Endothelial cell of umbilical vein (primary cell): ENCODE measurements at regions not wholly inside any gene's neighbourhood (a gene's known extent, or its start where the extent isn't known, plus 50 kb on each side); places are given as distances from the start of the nearest gene placed in this dataset.

Experiments used
- BruUV-seq: library from RNA; stranded (reverse); fragments of 400-500 nt; replicated peaks from 2 replicates; lab custom pipeline; 2021; lab: Mats Ljungman, UMichigan
- CTCF ChIA-PET: fragments of 300-600, 350-600 bp; sonication (Branson Sonifier 250); formaldehyde crosslinking; loops from one replicate; lab custom pipeline; 2021; ENCODE audit warnings: antibody characterized with exemption, inconsistent platforms; lab: Charles Lee
- POLR2A ChIA-PET: fragments of 300-600, 350-600 bp; sonication (Branson Sonifier 250); formaldehyde crosslinking; loops from one replicate; lab custom pipeline; 2021; ENCODE audit warnings: antibody characterized with exemption, inconsistent platforms; lab: Charles Lee
- DNase-seq: peaks from one replicate; pipeline ENCODE4 v3.0.0-alpha.2; 2011; ENCODE audit warnings: low read depth, low spot score
- FAIRE-seq: peaks from 2 replicates; lab custom pipeline; 2011; peaks lifted over from hg19 to GRCh38; lab: Jason Lieb, UNC
- H2AFZ ChIP-seq: 2 replicates; pipeline ENCODE4 v1.6.0; 2012; ENCODE audit warnings: low read depth, low read length, control low read depth, inconsistent platforms
- H3K27ac ChIP-seq: 2 replicates; pipeline ENCODE4 v1.5.1; 2011; ENCODE audit warnings: low read depth, mild to moderate bottlenecking, control low read depth, low read length, moderate library complexity; ENCODE audit not compliant: insufficient read depth
- H3K27me3 ChIP-seq, 2 experiments: 2 replicates each; pipeline versions ENCODE4 v1.6.0 to v1.6.1; 2011; ENCODE audit warnings: low read length in 2 of 2, mixed read lengths in 1 of 2; ENCODE audit not compliant: control insufficient read depth in 2 of 2, insufficient read depth in 2 of 2
- H3K36me3 ChIP-seq, 2 experiments: 2 replicates in 1 of 2; 3 replicates in 1 of 2; pipeline ENCODE4 v1.5.1; 2011; ENCODE audit warnings: low read length in 2 of 2, mild to moderate bottlenecking in 1 of 2, moderate library complexity in 1 of 2; ENCODE audit not compliant: control insufficient read depth in 2 of 2, insufficient read depth in 2 of 2; ENCODE audit errors: extremely low read depth in 1 of 2
- H3K4me1 ChIP-seq: 3 replicates; pipeline ENCODE4 v1.5.1; 2011; ENCODE audit warnings: mild to moderate bottlenecking, low read length; ENCODE audit not compliant: control insufficient read depth, insufficient read depth; ENCODE audit errors: extremely low read depth
- H3K4me2 ChIP-seq: 2 replicates; pipeline ENCODE4 v1.6.1; 2011; ENCODE audit warnings: low read length, control low read depth, mixed read lengths; ENCODE audit not compliant: insufficient read depth
- H3K4me3 ChIP-seq, 3 experiments: fragments of 200-600 bp in 1 of 3; sonication (generic), shearing (Covaris generic) in 1 of 3; replicated peaks in 1 of 3; 2 replicates each; pipeline ENCODE4 v1.5.1; 2011 to 2016; ENCODE audit warnings: control low read depth in 3 of 3, low read length in 3 of 3, mild to moderate bottlenecking in 2 of 3, inconsistent platforms in 1 of 3, low read depth in 1 of 3, moderate library complexity in 1 of 3; ENCODE audit not compliant: insufficient read depth in 1 of 3
- H3K79me2 ChIP-seq: 2 replicates; pipeline ENCODE4 v1.6.0; 2012; ENCODE audit warnings: low read length, inconsistent platforms; ENCODE audit not compliant: control insufficient read depth, insufficient read depth
- H3K9ac ChIP-seq: replicated peaks from 2 replicates; pipeline ENCODE3; 2011; ENCODE audit warnings: low read length, control low read depth; ENCODE audit not compliant: insufficient read depth; ENCODE audit errors: extremely low read depth
- H3K9me1 ChIP-seq: replicated peaks from 3 replicates; pipeline ENCODE4 v1.6.0; 2011; ENCODE audit warnings: mild to moderate bottlenecking, low read length; ENCODE audit not compliant: control insufficient read depth, insufficient read depth; ENCODE audit errors: extremely low read depth
- H3K9me3 ChIP-seq: replicated peaks from 2 replicates; pipeline ENCODE4 v1.5.1; 2012; ENCODE audit warnings: low read length, inconsistent platforms; ENCODE audit not compliant: control insufficient read depth, insufficient read depth
- H4K20me1 ChIP-seq: replicated peaks from 2 replicates; pipeline ENCODE3; 2011; ENCODE audit warnings: mild to moderate bottlenecking, low read length; ENCODE audit not compliant: control insufficient read depth, insufficient read depth; ENCODE audit errors: extremely low read depth
- CTCF ChIP-seq, 2 donors: IDR thresholded peaks; 1 replicate in 1 of 2; 2 replicates in 1 of 2; pipeline ENCODE4 v1.5.1; 2011; ENCODE audit warnings: low read length in 2 of 2, mild to moderate bottlenecking in 2 of 2, moderate library complexity in 2 of 2, control low read depth in 1 of 2, inconsistent platforms in 1 of 2, low read depth in 1 of 2; ENCODE audit not compliant: insufficient read depth in 1 of 2; ENCODE audit errors: extremely low read depth in 1 of 2
- EZH2 ChIP-seq: IDR thresholded peaks from 2 replicates; pipeline ENCODE4 v1.6.1; 2012; ENCODE audit warnings: borderline replicate concordance, low read depth, mild to moderate bottlenecking, moderate library complexity, low read length, inconsistent platforms; ENCODE audit not compliant: severe bottlenecking
- FOS ChIP-seq: IDR thresholded peaks from 2 replicates; pipeline ENCODE4 v1.6.1; 2011; ENCODE audit warnings: mild to moderate bottlenecking, low read length, moderate library complexity, borderline replicate concordance; ENCODE audit not compliant: insufficient read depth
- GATA2 ChIP-seq: IDR thresholded peaks from 2 replicates; pipeline ENCODE4 v1.7.0; 2011; ENCODE audit warnings: low read depth, mild to moderate bottlenecking, moderate library complexity, mixed read lengths, low read length; ENCODE audit not compliant: insufficient read length, insufficient read depth
- JUN ChIP-seq: IDR thresholded peaks from 2 replicates; pipeline ENCODE4 v1.6.1; 2011; ENCODE audit warnings: borderline replicate concordance, low read depth; ENCODE audit not compliant: insufficient read length, insufficient read depth
- MAX ChIP-seq: IDR thresholded peaks from 2 replicates; pipeline ENCODE4 v1.6.1; 2011; ENCODE audit not compliant: insufficient read depth, insufficient read length
- MYC ChIP-seq: IDR thresholded peaks from one replicate; pipeline ENCODE4 v1.6.1; 2011; ENCODE audit warnings: mild to moderate bottlenecking, low read depth, low read length
- POLR2A ChIP-seq: IDR thresholded peaks from 2 replicates; pipeline ENCODE4 v1.6.1; 2012; ENCODE audit warnings: low read depth, mild to moderate bottlenecking, control low read depth, low read length
- POLR2AphosphoS5 ChIP-seq: IDR thresholded peaks from 2 replicates; pipeline ENCODE4 v1.6.1; 2012; ENCODE audit warnings: low read depth, mild to moderate bottlenecking, control low read depth, low read length, moderate library complexity; ENCODE audit not compliant: insufficient read depth
- dilution Hi-C: fragments of 300-500 bp; cut with MboI; formaldehyde crosslinking; loops from one replicate; pipeline ENCODE4 v1.15.0; 2019; ENCODE audit warnings: low sequenced_read_pairs; ENCODE audit not compliant: extremely low pct_ligation_motif_present
- intact Hi-C: fragments of 100-400 bp; cut with micrococcal nuclease; formaldehyde crosslinking; loops from one replicate; pipeline ENCODE4 v1.10.0; 2022

GRCh38 chr7:46143421-46143820, 222.3 kb upstream of the IGFBP3 start:
- intact Hi-C loops, result no loop called here
- Histone ChIP-seq H3K9me1 (no peaks in the 10 kb centered on the region), H3K36me3 (no peaks in the 10 kb centered on the region), H3K27ac (no peak overlapping the region), H3K79me2 (no peaks in the 10 kb centered on the region), H4K20me1 (no peaks in the 10 kb centered on the region), H3K9me3 (no peaks in the 10 kb centered on the region), H3K4me1 (no peaks in the 10 kb centered on the region), H3K4me2 (no peak overlapping the region), H2AFZ (no peak overlapping the region), H3K9ac (no peak overlapping the region), H3K4me3 (no peak overlapping the region), H3K27me3 (no peaks in the 10 kb centered on the region)
- BruUV-seq, result no TSS peak
- ChIA-PET CTCF (no interaction called here), POLR2A (no interaction called here)
- FAIRE-seq (no peak), DNase-seq (no peak)
- TF ChIP-seq POLR2A (no peak), FOS (no peak), MYC (no peak), JUN (no peak), GATA2 (no peak), POLR2AphosphoS5 (no peak), MAX (no peak), CTCF (IDR thresholded peaks at IDR 0.05; ENCODE audit: extremely low read depth in 1 of 2, insufficient read depth in 1 of 2, low read depth in 1 of 2, low read length in 2 of 2) (no peak), EZH2 (no peak)
- dilution Hi-C loops, result no loop called here
